ENCODE measurements at regions not wholly inside any gene's neighbourhood (a gene's known extent, or its start where the extent isn't known, plus 50 kb on each side); places are given as distances from the start of the nearest gene placed in this dataset.

GRCh38 chr6:130730600-130730999, 96.6 kb upstream of the SMLR1 start:
- no peak for DNase-seq
- TF ChIP-seq CTCF (IDR thresholded peaks at IDR 0.05) = no peak
- no peak for TF ChIP-seq POLR2A (IDR thresholded peaks at IDR 0.05)

GRCh38 chr6:130734161-130734560, 93.0 kb upstream of the SMLR1 start:
- DNase-seq = no peak
- H3K27me3 ChIP-seq = no peaks in the 10 kb centered on the region
- H3K9me3 ChIP-seq = no peaks in the 10 kb centered on the region
- no peak for TF ChIP-seq CTCF (IDR thresholded peaks at IDR 0.05)
- no peak for TF ChIP-seq POLR2A (IDR thresholded peaks at IDR 0.05)
- 70 to 79% methylated on average over 3 of the region's 3 CpGs for WGBS, 2 donors
- H3K4me1 ChIP-seq = no peaks in the 10 kb centered on the region
- intact Hi-C loops (cut with DNase I; ENCODE audit: low total_unique reads) = no loop called here
- no peak overlapping the region for H3K27ac ChIP-seq
- no peak overlapping the region for H3K4me3 ChIP-seq
- H3K36me3 ChIP-seq (ENCODE audit: low read depth, missing control alignments) = no peaks in the 10 kb centered on the region

More at GRCh38 chr6:130730600-130730999, 96.6 kb upstream of the SMLR1 start:
- Histone ChIP-seq H3K27me3 (no peaks in the 10 kb centered on the region), H3K4me3 (no peak overlapping the region), H3K9me3 (no peaks in the 10 kb centered on the region), H3K27ac (no peak overlapping the region), H3K4me1 (no peaks in the 10 kb centered on the region), H3K36me3 (ENCODE audit: low read depth, missing control alignments) (no peaks in the 10 kb centered on the region)
- intact Hi-C loops (cut with DNase I; ENCODE audit: low total_unique reads) = no loop called here

DNA sequence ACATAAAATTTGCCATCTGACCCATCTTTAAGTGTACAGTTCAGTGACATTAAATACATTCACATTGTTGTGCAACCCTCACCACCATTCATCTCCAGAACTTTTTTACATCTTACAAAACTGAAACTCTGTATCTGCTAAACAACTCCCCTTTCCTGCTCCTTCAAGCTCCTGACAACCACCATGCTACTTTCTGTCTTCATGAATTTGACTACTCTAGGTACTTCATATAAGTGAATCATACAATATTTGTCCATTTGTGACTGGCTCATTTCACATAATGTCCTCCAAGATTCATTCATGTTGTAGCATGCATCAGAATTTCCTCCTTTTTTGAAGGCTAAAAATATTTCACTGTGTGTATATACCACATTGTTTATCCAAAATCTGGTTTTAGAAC, 86.9 kb upstream of the SMLR1 start:
- Histone ChIP-seq H3K27me3 (no peaks in the 10 kb centered on the region), H3K27ac (no peak overlapping the region), H3K36me3 (ENCODE audit: low read depth, missing control alignments) (no peaks in the 10 kb centered on the region), H3K9me3 (no peaks in the 10 kb centered on the region), H3K4me1 (no peaks in the 10 kb centered on the region), H3K4me3 (no peak overlapping the region)
- DNase-seq = no peak
- TF ChIP-seq POLR2A (IDR thresholded peaks at IDR 0.05) (no peak), CTCF (IDR thresholded peaks at IDR 0.05) (no peak)
- intact Hi-C loops (cut with DNase I; ENCODE audit: low total_unique reads) = no loop called here

GRCh38 chr6:130742131-130742681, 85.0 kb upstream of the SMLR1 start:
- Histone ChIP-seq H3K36me3 (ENCODE audit: low read depth, missing control alignments) (no peaks in the 10 kb centered on the region), H3K4me3 (no peak overlapping the region), H3K27ac (no peak overlapping the region), H3K9me3 (no peaks in the 10 kb centered on the region), H3K27me3 (no peaks in the 10 kb centered on the region), H3K4me1 (no peaks in the 10 kb centered on the region)
- intact Hi-C loops (cut with DNase I; ENCODE audit: low total_unique reads) = no loop called here
- 64 to 79% methylated on average over 7 of the region's 7 CpGs for WGBS, 2 donors
- no peak for DNase-seq
- no peak for TF ChIP-seq POLR2A (IDR thresholded peaks at IDR 0.05)
- TF ChIP-seq CTCF (IDR thresholded peaks at IDR 0.05) = no peak

- H3K9me3 ChIP-seq = no peaks in the 10 kb centered on the region
- intact Hi-C loops (cut with DNase I; ENCODE audit: low total_unique reads) = no loop called here
- WGBS, 2 donors = 55 to 59% methylated on average over 2 of the region's 2 CpGs
- DNase-seq = no peak
- no peaks in the 10 kb centered on the region for H3K36me3 ChIP-seq (ENCODE audit: low read depth, missing control alignments)
- no peaks in the 10 kb centered on the region for H3K27me3 ChIP-seq
- H3K4me1 ChIP-seq = no peaks in the 10 kb centered on the region
- H3K4me3 ChIP-seq = no peak overlapping the region
- no peak for TF ChIP-seq POLR2A (IDR thresholded peaks at IDR 0.05)
- peak in 1 of 3 experiments; percentile 17 for TF ChIP-seq CTCF (IDR thresholded peaks at IDR 0.05)
- H3K27ac ChIP-seq = no peak overlapping the region
These were observed 84.0 kb upstream of the SMLR1 start for GRCh38 chr6:130743175-130743574.
